Natural killer cell (primary cell): ENCODE measurements at regions not wholly inside any gene's neighbourhood (a gene's known extent, or its start where the extent isn't known, plus 50 kb on each side); places are given as distances from the start of the nearest gene placed in this dataset.

Experiments
- ATAC-seq, 3 donors: fragments of 150-1000 bp in 2 of 3; fragments of 200-7000 bp in 1 of 3; cut with Tn5 transposase; 1 replicate in 1 of 3; 2 replicates in 2 of 3; pipeline ENCODE4 v1.10.0; 2021; ENCODE audit warnings: mild to moderate bottlenecking in 2 of 3, moderate library complexity in 2 of 3
- DNase-seq, 2 donors: peaks; one replicate each; pipeline versions ENCODE4 v3.0.0 to v3.0.0-alpha.2; 2013 to 2021; ENCODE audit warnings: mixed read lengths in 1 of 2
- H3K27ac ChIP-seq: one replicate; pipeline ENCODE4 v1.5.1; 2013; ENCODE audit warnings: mild to moderate bottlenecking, low read length
- H3K27me3 ChIP-seq: one replicate; pipeline ENCODE4 v1.6.1; 2013; ENCODE audit warnings: low read length; ENCODE audit not compliant: control insufficient read depth, insufficient read depth
- H3K36me3 ChIP-seq: one replicate; pipeline ENCODE4 v1.6.1; 2013; ENCODE audit warnings: low read length; ENCODE audit not compliant: control insufficient read depth, insufficient read depth
- H3K4me1 ChIP-seq: one replicate; pipeline ENCODE4 v1.6.1; 2013; ENCODE audit warnings: low read length; ENCODE audit not compliant: control insufficient read depth, insufficient read depth
- H3K4me3 ChIP-seq: one replicate; pipeline ENCODE4 v1.5.1; 2013; ENCODE audit warnings: low read length
- H3K9me3 ChIP-seq: one replicate; pipeline ENCODE4 v1.6.1; 2013; ENCODE audit warnings: low read length; ENCODE audit not compliant: control insufficient read depth, insufficient read depth
- H3K27ac Mint-ChIP-seq, 2 donors: one replicate each; pipeline ENCODE4 v1.8.0; 2022; ENCODE audit warnings: mild to moderate bottlenecking in 2 of 2, mixed read lengths in 2 of 2, moderate library complexity in 1 of 2
- H3K27me3 Mint-ChIP-seq, 2 donors: one replicate each; pipeline ENCODE4 v1.8.0; 2022; ENCODE audit warnings: low read depth in 2 of 2, mixed read lengths in 2 of 2
- H3K36me3 Mint-ChIP-seq: one replicate; pipeline ENCODE4 v1.8.0; 2022; ENCODE audit warnings: mixed read lengths
- H3K4me1 Mint-ChIP-seq, 2 donors: one replicate each; pipeline ENCODE4 v1.8.0; 2022; ENCODE audit warnings: mixed read lengths in 2 of 2
- H3K4me3 Mint-ChIP-seq: one replicate; pipeline ENCODE4 v1.8.0; 2022; ENCODE audit warnings: mild to moderate bottlenecking, moderate library complexity, mixed read lengths
- H3K9me3 Mint-ChIP-seq, 2 donors: one replicate each; pipeline ENCODE4 v1.8.0; 2022; ENCODE audit warnings: mixed read lengths in 2 of 2
- WGBS: methylation state at CpG from one replicate; pipeline ENCODE4 v1.1.7; 2013; ENCODE audit warnings: missing lambda C conversion rate; ENCODE audit not compliant: insufficient coverage; 5-methylcytosine and 5-hydroxymethylcytosine counted together
- intact Hi-C: fragments of 100-400 bp; cut with micrococcal nuclease; formaldehyde crosslinking; loops from one replicate; pipeline ENCODE4 v1.14.2; 2022
- TF ChIP-seq, protein P1 (sequence below): fragments of 200-600 bp; IDR thresholded peaks from one replicate; pipeline ENCODE4 v1.8.0; 2022; ENCODE audit warnings: antibody characterized with exemption

GRCh38 chrX:148284821-148285220 is 215.6 kb upstream of the AFF2 start:
- 71% methylated on average over 2 of the region's 2 CpGs for WGBS
- no peak overlapping the region for H3K4me3 Mint-ChIP-seq
- TF ChIP-seq, protein P1, sequence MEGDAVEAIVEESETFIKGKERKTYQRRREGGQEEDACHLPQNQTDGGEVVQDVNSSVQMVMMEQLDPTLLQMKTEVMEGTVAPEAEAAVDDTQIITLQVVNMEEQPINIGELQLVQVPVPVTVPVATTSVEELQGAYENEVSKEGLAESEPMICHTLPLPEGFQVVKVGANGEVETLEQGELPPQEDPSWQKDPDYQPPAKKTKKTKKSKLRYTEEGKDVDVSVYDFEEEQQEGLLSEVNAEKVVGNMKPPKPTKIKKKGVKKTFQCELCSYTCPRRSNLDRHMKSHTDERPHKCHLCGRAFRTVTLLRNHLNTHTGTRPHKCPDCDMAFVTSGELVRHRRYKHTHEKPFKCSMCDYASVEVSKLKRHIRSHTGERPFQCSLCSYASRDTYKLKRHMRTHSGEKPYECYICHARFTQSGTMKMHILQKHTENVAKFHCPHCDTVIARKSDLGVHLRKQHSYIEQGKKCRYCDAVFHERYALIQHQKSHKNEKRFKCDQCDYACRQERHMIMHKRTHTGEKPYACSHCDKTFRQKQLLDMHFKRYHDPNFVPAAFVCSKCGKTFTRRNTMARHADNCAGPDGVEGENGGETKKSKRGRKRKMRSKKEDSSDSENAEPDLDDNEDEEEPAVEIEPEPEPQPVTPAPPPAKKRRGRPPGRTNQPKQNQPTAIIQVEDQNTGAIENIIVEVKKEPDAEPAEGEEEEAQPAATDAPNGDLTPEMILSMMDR, result no peak
- no peaks in the 10 kb centered on the region for H3K9me3 Mint-ChIP-seq
- H3K4me1 Mint-ChIP-seq, result no peaks in the 10 kb centered on the region
- intact Hi-C loops, result no loop called here
- no peaks in the 10 kb centered on the region for H3K36me3 ChIP-seq
- no peaks in the 10 kb centered on the region for H3K36me3 Mint-ChIP-seq
- H3K27me3 Mint-ChIP-seq, result peaks cover 0 to 7% of the 10 kb centered on the region in 2 donors
- no peak for ATAC-seq
- no peaks in the 10 kb centered on the region for H3K9me3 ChIP-seq
- H3K4me1 ChIP-seq, result no peaks in the 10 kb centered on the region
- H3K27me3 ChIP-seq, result no peaks in the 10 kb centered on the region
- no peak overlapping the region for H3K27ac ChIP-seq
- no peak overlapping the region for H3K27ac Mint-ChIP-seq
- no peak overlapping the region for H3K4me3 ChIP-seq
- no peak for DNase-seq

DNA sequence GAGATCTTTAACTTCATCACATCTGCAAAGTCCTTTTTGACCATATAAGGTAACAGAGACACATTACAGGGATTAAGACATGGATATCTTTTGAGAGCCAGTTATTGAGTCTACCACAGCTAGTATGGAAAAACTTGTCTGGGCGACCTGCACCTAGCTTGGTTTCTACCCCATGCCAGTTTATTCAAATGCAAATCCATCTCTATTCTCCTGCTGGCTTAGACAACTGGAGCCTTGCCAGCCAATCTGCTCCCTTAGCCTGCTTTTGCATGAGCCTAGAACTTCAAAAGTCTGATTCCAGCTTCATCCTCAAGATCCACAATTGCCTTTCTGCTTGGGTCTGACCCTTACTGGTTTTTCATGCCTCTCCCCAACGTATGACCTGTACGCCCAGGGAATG is 212.0 kb upstream of the AFF2 start:
- TF ChIP-seq, protein P1, result no peak
- ATAC-seq (no peak), DNase-seq (no peak)
- intact Hi-C loops, result no loop called here
- H3K9me3 Mint-ChIP-seq, result no peaks in the 10 kb centered on the region
- WGBS, result 81% methylated on average over 1 of the region's 3 CpGs
- Histone ChIP-seq H3K4me3 (no peak overlapping the region), H3K27me3 (no peaks in the 10 kb centered on the region), H3K36me3 (no peaks in the 10 kb centered on the region), H3K4me1 (no peaks in the 10 kb centered on the region), H3K9me3 (no peaks in the 10 kb centered on the region), H3K27ac (no peak overlapping the region)
- no peak overlapping the region for H3K27ac Mint-ChIP-seq
- no peak overlapping the region for H3K4me3 Mint-ChIP-seq
- peaks cover 0 to 7% of the 10 kb centered on the region in 2 donors for H3K27me3 Mint-ChIP-seq
- no peaks in the 10 kb centered on the region for H3K4me1 Mint-ChIP-seq
- H3K36me3 Mint-ChIP-seq, result no peaks in the 10 kb centered on the region

GRCh38 chrX:148290041-148290440 is 210.4 kb upstream of the AFF2 start:
- no peaks in the 10 kb centered on the region for H3K4me1 ChIP-seq
- H3K9me3 ChIP-seq, result no peaks in the 10 kb centered on the region
- Mint-ChIP-seq H3K9me3 (no peaks in the 10 kb centered on the region), H3K27ac (no peak overlapping the region), H3K4me1 (no peaks in the 10 kb centered on the region), H3K36me3 (no peaks in the 10 kb centered on the region), H3K27me3 (peaks cover 0 to 2% of the 10 kb centered on the region in 2 donors), H3K4me3 (no peak overlapping the region)
- intact Hi-C loops, result no loop called here
- DNase-seq (no peak), ATAC-seq (no peak)
- H3K27ac ChIP-seq, result no peak overlapping the region
- H3K4me3 ChIP-seq, result no peak overlapping the region
- TF ChIP-seq, protein P1, result no peak
- H3K36me3 ChIP-seq, result no peaks in the 10 kb centered on the region
- WGBS, result 96% methylated on average over 2 of the region's 2 CpGs
- no peaks in the 10 kb centered on the region for H3K27me3 ChIP-seq

GRCh38 chrX:148290931-148291330 is 209.5 kb upstream of the AFF2 start:
- Mint-ChIP-seq H3K4me3 (no peak overlapping the region), H3K36me3 (no peaks in the 10 kb centered on the region), H3K27ac (no peak overlapping the region), H3K9me3 (peaks cover 0 to 2% of the 10 kb centered on the region in 2 donors), H3K4me1 (no peaks in the 10 kb centered on the region), H3K27me3 (no peaks in the 10 kb centered on the region)
- DNase-seq, result no peak
- H3K36me3 ChIP-seq, result no peaks in the 10 kb centered on the region
- no peaks in the 10 kb centered on the region for H3K4me1 ChIP-seq
- no peak for ATAC-seq
- no peak overlapping the region for H3K27ac ChIP-seq
- TF ChIP-seq, protein P1, result no peak
- no peak overlapping the region for H3K4me3 ChIP-seq
- no peaks in the 10 kb centered on the region for H3K9me3 ChIP-seq
- intact Hi-C loops, result no loop called here
- H3K27me3 ChIP-seq, result no peaks in the 10 kb centered on the region
- WGBS, result 27% methylated on average over 1 of the region's 1 CpG
